NCI-H2227 (cell line): ENCODE measurements at regions not wholly inside any gene's neighbourhood (a gene's known extent, or its start where the extent isn't known, plus 50 kb on each side); places are given as distances from the start of the nearest gene placed in this dataset.

ENCODE experiments used
- DNase-seq: peaks from one replicate; lab custom pipeline; 2025; ENCODE audit not compliant: unreplicated experiment; lab: John Stamatoyannopoulos, UW

GRCh38 chr9:16329671-16330113 lies 540.8 kb downstream of the BNC2 start:
- no peak for DNase-seq

GRCh38 chr9:16331031-16331430 lies 539.4 kb downstream of the BNC2 start:
- DNase-seq: no peak

GRCh38 chr9:16331527-16331926 lies 538.9 kb downstream of the BNC2 start:
- no peak for DNase-seq

GRCh38 chr9:16333691-16334090 lies 536.8 kb downstream of the BNC2 start:
- no peak for DNase-seq

GRCh38 chr9:16335788-16336580 lies 534.5 kb downstream of the BNC2 start:
- no peak for DNase-seq

- DNase-seq: no peak
Measured at GRCh38 chr9:16336833-16337232, 533.6 kb downstream of the BNC2 start.

GRCh38 chr9:16337322-16338029 lies 533.0 kb downstream of the BNC2 start:
- DNase-seq: no peak

GRCh38 chr9:16341177-16341576 lies 529.3 kb downstream of the BNC2 start:
- no peak for DNase-seq

GRCh38 chr9:16342246-16343020 lies 528.0 kb downstream of the BNC2 start:
- DNase-seq: no peak

GRCh38 chr9:16343249-16344237 lies 526.9 kb downstream of the BNC2 start:
- DNase-seq: no peak

GRCh38 chr9:16344343-16344742 lies 526.1 kb downstream of the BNC2 start:
- DNase-seq: no peak

- no peak for DNase-seq
Measured at GRCh38 chr9:16345902-16346301, 524.6 kb downstream of the BNC2 start.

GRCh38 chr9:16347886-16348285 lies 522.6 kb downstream of the BNC2 start:
- no peak for DNase-seq

GRCh38 chr9:16348531-16348930 lies 521.9 kb downstream of the BNC2 start:
- DNase-seq: no peak

GRCh38 chr9:16352251-16352650 lies 518.2 kb downstream of the BNC2 start:
- DNase-seq: no peak

GRCh38 chr9:16352791-16353401 lies 517.6 kb downstream of the BNC2 start:
- DNase-seq: no peak

- DNase-seq: no peak
Measured at GRCh38 chr9:16356196-16356765, 514.2 kb downstream of the BNC2 start.

- no peak for DNase-seq
Measured at GRCh38 chr9:16357828-16358227, 512.6 kb downstream of the BNC2 start.

- DNase-seq: no peak
Measured at GRCh38 chr9:16358751-16359150, 511.7 kb downstream of the BNC2 start.
